ENCODE measurements at regions not wholly inside any gene's neighbourhood (a gene's known extent, or its start where the extent isn't known, plus 50 kb on each side); places are given as distances from the start of the nearest gene placed in this dataset.

DNA sequence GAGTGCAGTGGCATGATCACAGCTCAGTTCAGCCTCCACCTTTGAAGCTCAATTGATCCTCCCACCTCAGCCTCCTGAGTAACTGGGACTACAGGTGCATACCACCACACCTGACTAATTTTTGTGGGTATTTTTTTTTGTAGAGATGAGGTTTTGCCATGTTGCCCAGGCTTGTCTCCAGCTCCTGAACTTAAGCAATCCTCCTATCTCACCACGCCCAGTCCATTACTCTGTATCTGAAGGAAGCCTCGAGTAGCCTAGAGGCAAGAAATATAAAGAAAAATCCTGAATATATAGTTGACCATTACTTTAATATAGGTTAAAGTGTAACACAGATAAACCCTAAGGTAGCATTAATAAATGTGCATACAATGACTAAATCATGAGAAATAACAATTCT lies 686.8 kb upstream of the PIK3C3 start:
- Histone ChIP-seq H3K9me3 (no peaks in the 10 kb centered on the region), H3K27ac (no peak overlapping the region), H3K4me3 (no peak overlapping the region), H3K27me3 (ENCODE audit: low read depth) (no peaks in the 10 kb centered on the region), H3K36me3 (no peaks in the 10 kb centered on the region), H3K4me1 (no peaks in the 10 kb centered on the region)
- intact Hi-C loops (cut with DNase I), result no loop called here
- TF ChIP-seq, protein P1, sequence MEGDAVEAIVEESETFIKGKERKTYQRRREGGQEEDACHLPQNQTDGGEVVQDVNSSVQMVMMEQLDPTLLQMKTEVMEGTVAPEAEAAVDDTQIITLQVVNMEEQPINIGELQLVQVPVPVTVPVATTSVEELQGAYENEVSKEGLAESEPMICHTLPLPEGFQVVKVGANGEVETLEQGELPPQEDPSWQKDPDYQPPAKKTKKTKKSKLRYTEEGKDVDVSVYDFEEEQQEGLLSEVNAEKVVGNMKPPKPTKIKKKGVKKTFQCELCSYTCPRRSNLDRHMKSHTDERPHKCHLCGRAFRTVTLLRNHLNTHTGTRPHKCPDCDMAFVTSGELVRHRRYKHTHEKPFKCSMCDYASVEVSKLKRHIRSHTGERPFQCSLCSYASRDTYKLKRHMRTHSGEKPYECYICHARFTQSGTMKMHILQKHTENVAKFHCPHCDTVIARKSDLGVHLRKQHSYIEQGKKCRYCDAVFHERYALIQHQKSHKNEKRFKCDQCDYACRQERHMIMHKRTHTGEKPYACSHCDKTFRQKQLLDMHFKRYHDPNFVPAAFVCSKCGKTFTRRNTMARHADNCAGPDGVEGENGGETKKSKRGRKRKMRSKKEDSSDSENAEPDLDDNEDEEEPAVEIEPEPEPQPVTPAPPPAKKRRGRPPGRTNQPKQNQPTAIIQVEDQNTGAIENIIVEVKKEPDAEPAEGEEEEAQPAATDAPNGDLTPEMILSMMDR (IDR thresholded peaks at IDR 0.05), result no peak
- ATAC-seq, result no peak
- no peak for DNase-seq

DNA sequence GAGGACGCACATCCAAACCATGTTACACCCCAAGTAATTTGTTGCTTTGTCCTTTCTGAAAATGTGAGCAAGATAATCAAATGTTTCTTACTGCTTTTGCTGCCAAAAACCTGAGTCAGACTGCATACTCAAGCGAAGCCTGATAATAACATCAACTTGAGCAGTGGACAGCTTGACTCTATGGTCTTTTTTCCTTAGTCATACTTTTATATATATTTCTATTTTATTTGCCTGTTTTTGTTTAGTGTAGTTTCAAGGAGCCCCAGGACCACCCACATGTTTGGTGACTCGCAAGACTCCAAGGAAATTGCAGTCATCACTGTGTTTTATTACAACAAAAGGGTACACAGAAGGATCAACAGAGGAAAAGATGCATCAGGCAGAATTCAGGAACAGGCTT lies 688.4 kb upstream of the PIK3C3 start:
- intact Hi-C loops (cut with DNase I), result no loop called here

DNA sequence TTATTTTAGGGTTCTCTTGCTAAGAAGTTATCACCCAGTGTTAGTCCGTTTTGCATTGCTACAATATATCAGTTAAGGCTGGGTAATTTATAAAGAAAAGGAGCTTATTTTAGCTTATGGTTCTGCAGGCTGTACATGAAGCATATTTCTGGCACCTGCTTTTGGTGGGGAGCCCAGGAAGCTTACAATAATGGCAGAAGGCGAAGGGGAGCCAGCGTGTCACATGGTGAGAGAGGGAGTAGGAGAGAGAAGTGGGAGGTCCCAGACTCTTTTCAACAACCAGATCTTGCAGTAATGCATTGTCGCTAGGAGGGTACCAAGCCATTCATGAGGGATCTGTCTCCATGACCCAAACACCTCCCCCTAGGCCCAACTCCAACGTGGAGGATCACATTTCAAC lies 688.8 kb upstream of the PIK3C3 start:
- no peaks in the 10 kb centered on the region for H3K27me3 ChIP-seq (ENCODE audit: low read depth)
- intact Hi-C loops (cut with DNase I), result no loop called here
- no peak overlapping the region for H3K27ac ChIP-seq
- H3K4me1 ChIP-seq, result no peaks in the 10 kb centered on the region
- H3K4me3 ChIP-seq, result no peak overlapping the region
- no peaks in the 10 kb centered on the region for H3K9me3 ChIP-seq
- DNase-seq, result no peak
- TF ChIP-seq, protein P1 (IDR thresholded peaks at IDR 0.05), result no peak
- ATAC-seq, result no peak
- no peaks in the 10 kb centered on the region for H3K36me3 ChIP-seq

More for the DNA sequence above, 688.4 kb upstream of the PIK3C3 start:
- ATAC-seq (no peak), DNase-seq (no peak)
- H3K36me3 ChIP-seq, result no peaks in the 10 kb centered on the region
- no peak overlapping the region for H3K4me3 ChIP-seq
- H3K4me1 ChIP-seq, result no peaks in the 10 kb centered on the region
- no peaks in the 10 kb centered on the region for H3K27me3 ChIP-seq (ENCODE audit: low read depth)
- no peaks in the 10 kb centered on the region for H3K9me3 ChIP-seq
- TF ChIP-seq, protein P1 (IDR thresholded peaks at IDR 0.05), result no peak
- H3K27ac ChIP-seq, result no peak overlapping the region

DNA sequence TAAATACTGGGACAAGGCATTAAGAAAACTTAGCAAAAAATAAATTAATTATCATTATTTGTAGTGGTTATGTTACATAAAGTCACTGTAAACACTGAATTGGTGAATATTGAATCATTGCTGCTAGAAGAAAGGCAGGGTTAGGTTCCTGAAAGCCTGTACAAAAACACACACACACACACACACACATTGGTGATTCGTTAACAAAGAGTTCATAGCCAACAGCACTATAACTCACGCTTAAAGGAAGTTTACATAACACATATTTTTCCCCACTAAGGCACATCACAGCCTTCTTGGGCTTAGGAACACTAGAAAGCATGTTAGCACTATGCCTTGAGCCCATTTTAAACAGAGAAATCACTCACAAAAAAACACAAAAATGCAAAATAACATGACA lies 690.0 kb upstream of the PIK3C3 start:
- TF ChIP-seq, protein P1 (IDR thresholded peaks at IDR 0.05), result no peak
- ATAC-seq (no peak), DNase-seq (no peak)
- no peak overlapping the region for H3K4me3 ChIP-seq
- H3K4me1 ChIP-seq, result no peaks in the 10 kb centered on the region
- no peak overlapping the region for H3K27ac ChIP-seq
- no peaks in the 10 kb centered on the region for H3K9me3 ChIP-seq
- H3K36me3 ChIP-seq, result no peaks in the 10 kb centered on the region
- no peaks in the 10 kb centered on the region for H3K27me3 ChIP-seq (ENCODE audit: low read depth)
- intact Hi-C loops (cut with DNase I), result no loop called here

DNA sequence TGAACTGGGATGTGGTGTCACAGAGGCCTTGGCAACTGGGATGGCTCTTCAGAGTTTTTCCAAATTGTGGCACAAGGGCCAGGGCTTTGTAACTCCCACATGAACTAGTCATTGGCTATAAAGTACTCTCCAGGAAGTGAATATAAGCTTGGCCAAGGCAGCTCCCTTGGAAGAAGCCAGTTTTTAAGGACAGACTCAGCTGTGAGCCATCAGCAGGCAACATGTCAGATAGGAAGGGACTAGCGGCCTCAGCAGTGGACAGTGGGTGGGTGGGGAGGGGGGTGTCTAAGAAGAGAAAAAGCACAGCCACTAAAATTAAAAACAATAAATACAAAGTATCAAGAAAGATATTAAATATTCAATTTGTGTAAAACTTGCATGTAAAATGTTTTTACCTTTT lies 691.1 kb upstream of the PIK3C3 start:
- intact Hi-C loops (cut with DNase I), result no loop called here
- H3K36me3 ChIP-seq, result no peaks in the 10 kb centered on the region
- no peak for ATAC-seq
- H3K4me1 ChIP-seq, result no peaks in the 10 kb centered on the region
- H3K27ac ChIP-seq, result no peak overlapping the region
- DNase-seq, result no peak
- no peak overlapping the region for H3K4me3 ChIP-seq
- no peaks in the 10 kb centered on the region for H3K9me3 ChIP-seq
- TF ChIP-seq, protein P1 (IDR thresholded peaks at IDR 0.05), result no peak
- H3K27me3 ChIP-seq (ENCODE audit: low read depth), result no peaks in the 10 kb centered on the region

DNA sequence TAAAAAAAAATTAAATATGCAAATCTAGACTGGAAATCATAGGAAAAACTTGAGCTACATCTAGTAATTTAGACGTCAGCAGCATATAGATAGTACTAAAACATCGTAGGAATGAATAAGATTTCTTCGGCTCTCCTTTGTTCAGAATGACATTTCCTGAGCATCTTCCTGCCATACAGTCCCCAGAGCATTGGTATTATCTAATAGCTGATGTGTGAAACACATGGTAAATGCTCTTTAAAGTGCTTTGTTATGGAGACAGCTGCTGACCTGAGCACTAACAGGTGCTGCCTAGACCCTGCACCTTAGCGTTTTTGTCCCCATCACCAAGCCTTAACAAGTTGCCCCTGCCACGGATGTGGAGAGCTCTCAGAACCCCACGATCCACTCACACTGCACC lies 692.3 kb upstream of the PIK3C3 start:
- no peaks in the 10 kb centered on the region for H3K9me3 ChIP-seq
- H3K4me3 ChIP-seq, result no peak overlapping the region
- H3K4me1 ChIP-seq, result no peaks in the 10 kb centered on the region
- H3K27me3 ChIP-seq (ENCODE audit: low read depth), result no peaks in the 10 kb centered on the region
- no peak for DNase-seq
- no peak for ATAC-seq
- intact Hi-C loops (cut with DNase I), result no loop called here
- H3K36me3 ChIP-seq, result no peaks in the 10 kb centered on the region
- no peak overlapping the region for H3K27ac ChIP-seq
- TF ChIP-seq, protein P1 (IDR thresholded peaks at IDR 0.05), result no peak
